ENCODE measurements at regions not wholly inside any gene's neighbourhood (a gene's known extent, or its start where the extent isn't known, plus 50 kb on each side); places are given as distances from the start of the nearest gene placed in this dataset.

DNA sequence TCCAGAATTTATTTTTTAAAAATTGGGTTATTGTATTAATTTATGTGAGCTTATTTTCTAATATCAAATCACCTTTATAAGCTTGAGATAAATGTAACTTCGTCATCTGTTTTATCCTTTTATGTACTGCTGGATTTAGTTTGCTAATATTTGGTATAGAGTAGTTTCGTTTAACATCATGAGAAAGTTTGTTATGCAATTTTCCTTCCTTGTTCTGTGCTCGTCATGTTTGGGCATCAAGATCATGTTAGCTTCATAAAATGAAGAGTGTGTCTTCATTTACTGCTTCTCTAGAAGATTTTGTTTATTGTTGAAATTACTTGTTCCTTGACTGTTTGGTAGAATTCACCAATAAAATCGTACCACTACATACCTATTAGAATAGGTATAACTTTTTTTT lies 262.1 kb upstream of the SATB1 start:
- TF ChIP-seq, protein P1, sequence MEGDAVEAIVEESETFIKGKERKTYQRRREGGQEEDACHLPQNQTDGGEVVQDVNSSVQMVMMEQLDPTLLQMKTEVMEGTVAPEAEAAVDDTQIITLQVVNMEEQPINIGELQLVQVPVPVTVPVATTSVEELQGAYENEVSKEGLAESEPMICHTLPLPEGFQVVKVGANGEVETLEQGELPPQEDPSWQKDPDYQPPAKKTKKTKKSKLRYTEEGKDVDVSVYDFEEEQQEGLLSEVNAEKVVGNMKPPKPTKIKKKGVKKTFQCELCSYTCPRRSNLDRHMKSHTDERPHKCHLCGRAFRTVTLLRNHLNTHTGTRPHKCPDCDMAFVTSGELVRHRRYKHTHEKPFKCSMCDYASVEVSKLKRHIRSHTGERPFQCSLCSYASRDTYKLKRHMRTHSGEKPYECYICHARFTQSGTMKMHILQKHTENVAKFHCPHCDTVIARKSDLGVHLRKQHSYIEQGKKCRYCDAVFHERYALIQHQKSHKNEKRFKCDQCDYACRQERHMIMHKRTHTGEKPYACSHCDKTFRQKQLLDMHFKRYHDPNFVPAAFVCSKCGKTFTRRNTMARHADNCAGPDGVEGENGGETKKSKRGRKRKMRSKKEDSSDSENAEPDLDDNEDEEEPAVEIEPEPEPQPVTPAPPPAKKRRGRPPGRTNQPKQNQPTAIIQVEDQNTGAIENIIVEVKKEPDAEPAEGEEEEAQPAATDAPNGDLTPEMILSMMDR (tag by site-specific recombination; IDR thresholded peaks at IDR 0.05), result no peak
- TF ChIP-seq, protein P2, sequence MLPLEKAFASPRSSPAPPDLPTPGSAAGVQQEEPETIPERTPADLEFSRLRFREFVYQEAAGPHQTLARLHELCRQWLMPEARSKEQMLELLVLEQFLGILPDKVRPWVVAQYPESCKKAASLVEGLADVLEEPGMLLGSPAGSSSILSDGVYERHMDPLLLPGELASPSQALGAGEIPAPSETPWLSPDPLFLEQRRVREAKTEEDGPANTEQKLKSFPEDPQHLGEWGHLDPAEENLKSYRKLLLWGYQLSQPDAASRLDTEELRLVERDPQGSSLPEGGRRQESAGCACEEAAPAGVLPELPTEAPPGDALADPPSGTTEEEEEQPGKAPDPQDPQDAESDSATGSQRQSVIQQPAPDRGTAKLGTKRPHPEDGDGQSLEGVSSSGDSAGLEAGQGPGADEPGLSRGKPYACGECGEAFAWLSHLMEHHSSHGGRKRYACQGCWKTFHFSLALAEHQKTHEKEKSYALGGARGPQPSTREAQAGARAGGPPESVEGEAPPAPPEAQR (tag by site-specific recombination; IDR thresholded peaks at IDR 0.05), result no peak
- no peak for TF ChIP-seq ZBTB7A (tag by site-specific recombination; IDR thresholded peaks at IDR 0.05; ENCODE audit: low read depth)
- TF ChIP-seq, protein P3, sequence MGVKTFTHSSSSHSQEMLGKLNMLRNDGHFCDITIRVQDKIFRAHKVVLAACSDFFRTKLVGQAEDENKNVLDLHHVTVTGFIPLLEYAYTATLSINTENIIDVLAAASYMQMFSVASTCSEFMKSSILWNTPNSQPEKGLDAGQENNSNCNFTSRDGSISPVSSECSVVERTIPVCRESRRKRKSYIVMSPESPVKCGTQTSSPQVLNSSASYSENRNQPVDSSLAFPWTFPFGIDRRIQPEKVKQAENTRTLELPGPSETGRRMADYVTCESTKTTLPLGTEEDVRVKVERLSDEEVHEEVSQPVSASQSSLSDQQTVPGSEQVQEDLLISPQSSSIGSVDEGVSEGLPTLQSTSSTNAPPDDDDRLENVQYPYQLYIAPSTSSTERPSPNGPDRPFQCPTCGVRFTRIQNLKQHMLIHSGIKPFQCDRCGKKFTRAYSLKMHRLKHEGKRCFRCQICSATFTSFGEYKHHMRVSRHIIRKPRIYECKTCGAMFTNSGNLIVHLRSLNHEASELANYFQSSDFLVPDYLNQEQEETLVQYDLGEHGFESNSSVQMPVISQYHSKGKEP (tag by site-specific recombination; IDR thresholded peaks at IDR 0.05), result no peak
- no peak for TF ChIP-seq ZNF416 (tag by site-specific recombination; IDR thresholded peaks at IDR 0.05)

All from HEK293 (cell line).